HL-60 (cell line): ENCODE measurements at regions not wholly inside any gene's neighbourhood (a gene's known extent, or its start where the extent isn't known, plus 50 kb on each side); places are given as distances from the start of the nearest gene placed in this dataset.

ENCODE experiments used
- POLR2AphosphoS5 ChIP-seq: IDR thresholded peaks from 2 replicates; pipeline ENCODE4 v1.6.1; 2012; ENCODE audit warnings: low read depth
- TF ChIP-seq, protein P1 (sequence below): IDR thresholded peaks from one replicate; pipeline ENCODE4 v1.5.1; 2011; ENCODE audit warnings: low read length, control low read depth, inconsistent platforms; ENCODE audit not compliant: insufficient read depth
- TF ChIP-seq, protein P2 (sequence below): IDR thresholded peaks from 2 replicates; pipeline ENCODE4 v1.6.1; 2012; ENCODE audit warnings: low read depth; ENCODE audit not compliant: insufficient replicate concordance

DNA sequence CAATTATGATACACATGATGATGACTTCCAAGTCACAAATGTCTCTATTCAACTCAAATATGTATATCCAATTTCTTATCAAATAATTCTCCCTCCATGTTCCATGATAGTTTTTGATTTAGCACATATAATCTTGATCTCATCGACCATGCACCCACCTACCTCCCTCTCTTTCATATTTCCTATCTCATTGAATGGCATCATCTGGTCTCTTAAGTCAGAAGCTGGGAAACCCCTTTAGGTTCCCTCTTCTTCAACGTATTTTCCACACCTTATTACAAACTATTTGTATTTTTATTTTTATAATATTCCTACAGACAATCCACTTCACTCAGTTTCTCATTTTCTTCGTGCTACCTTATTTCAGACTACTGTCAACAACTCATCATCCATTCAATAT is 56.9 kb upstream of the DPH6 start:
- TF ChIP-seq, protein P1, sequence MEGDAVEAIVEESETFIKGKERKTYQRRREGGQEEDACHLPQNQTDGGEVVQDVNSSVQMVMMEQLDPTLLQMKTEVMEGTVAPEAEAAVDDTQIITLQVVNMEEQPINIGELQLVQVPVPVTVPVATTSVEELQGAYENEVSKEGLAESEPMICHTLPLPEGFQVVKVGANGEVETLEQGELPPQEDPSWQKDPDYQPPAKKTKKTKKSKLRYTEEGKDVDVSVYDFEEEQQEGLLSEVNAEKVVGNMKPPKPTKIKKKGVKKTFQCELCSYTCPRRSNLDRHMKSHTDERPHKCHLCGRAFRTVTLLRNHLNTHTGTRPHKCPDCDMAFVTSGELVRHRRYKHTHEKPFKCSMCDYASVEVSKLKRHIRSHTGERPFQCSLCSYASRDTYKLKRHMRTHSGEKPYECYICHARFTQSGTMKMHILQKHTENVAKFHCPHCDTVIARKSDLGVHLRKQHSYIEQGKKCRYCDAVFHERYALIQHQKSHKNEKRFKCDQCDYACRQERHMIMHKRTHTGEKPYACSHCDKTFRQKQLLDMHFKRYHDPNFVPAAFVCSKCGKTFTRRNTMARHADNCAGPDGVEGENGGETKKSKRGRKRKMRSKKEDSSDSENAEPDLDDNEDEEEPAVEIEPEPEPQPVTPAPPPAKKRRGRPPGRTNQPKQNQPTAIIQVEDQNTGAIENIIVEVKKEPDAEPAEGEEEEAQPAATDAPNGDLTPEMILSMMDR = no peak
- TF ChIP-seq POLR2AphosphoS5 = no peak
- TF ChIP-seq, protein P2, sequence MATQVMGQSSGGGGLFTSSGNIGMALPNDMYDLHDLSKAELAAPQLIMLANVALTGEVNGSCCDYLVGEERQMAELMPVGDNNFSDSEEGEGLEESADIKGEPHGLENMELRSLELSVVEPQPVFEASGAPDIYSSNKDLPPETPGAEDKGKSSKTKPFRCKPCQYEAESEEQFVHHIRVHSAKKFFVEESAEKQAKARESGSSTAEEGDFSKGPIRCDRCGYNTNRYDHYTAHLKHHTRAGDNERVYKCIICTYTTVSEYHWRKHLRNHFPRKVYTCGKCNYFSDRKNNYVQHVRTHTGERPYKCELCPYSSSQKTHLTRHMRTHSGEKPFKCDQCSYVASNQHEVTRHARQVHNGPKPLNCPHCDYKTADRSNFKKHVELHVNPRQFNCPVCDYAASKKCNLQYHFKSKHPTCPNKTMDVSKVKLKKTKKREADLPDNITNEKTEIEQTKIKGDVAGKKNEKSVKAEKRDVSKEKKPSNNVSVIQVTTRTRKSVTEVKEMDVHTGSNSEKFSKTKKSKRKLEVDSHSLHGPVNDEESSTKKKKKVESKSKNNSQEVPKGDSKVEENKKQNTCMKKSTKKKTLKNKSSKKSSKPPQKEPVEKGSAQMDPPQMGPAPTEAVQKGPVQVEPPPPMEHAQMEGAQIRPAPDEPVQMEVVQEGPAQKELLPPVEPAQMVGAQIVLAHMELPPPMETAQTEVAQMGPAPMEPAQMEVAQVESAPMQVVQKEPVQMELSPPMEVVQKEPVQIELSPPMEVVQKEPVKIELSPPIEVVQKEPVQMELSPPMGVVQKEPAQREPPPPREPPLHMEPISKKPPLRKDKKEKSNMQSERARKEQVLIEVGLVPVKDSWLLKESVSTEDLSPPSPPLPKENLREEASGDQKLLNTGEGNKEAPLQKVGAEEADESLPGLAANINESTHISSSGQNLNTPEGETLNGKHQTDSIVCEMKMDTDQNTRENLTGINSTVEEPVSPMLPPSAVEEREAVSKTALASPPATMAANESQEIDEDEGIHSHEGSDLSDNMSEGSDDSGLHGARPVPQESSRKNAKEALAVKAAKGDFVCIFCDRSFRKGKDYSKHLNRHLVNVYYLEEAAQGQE = no peak
